RKO (cell line): ENCODE measurements at regions not wholly inside any gene's neighbourhood (a gene's known extent, or its start where the extent isn't known, plus 50 kb on each side); places are given as distances from the start of the nearest gene placed in this dataset.
"Not testable (repeated sequence)": the region's sequence is repeated elsewhere in the genome, so short reads cannot be mapped to it uniquely, and the experiment has no call there.

ENCODE experiments used
- DNase-seq: peaks from one replicate; pipeline ENCODE4 v3.0.0-alpha.2; 2016; ENCODE audit warnings: low spot score

DNA sequence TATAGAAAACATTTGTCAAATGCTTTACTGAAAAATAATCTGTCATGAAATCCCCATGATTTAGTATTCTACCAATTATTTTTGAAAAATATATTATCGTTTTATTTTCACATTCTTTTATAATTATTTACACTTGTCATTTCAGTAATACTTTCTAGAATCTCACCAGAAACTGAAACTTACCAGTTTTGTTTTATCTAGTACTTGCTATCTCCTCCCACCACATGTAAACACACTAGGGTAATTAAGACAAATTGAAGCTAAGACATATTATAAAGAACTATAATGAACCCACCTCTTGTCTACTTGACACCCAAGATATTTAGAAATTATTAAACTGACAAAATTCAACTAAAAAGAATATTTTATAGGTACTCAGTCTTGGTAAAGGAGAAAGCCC lies 51.5 kb upstream of the GRM3 start:
- no peak for DNase-seq

DNA sequence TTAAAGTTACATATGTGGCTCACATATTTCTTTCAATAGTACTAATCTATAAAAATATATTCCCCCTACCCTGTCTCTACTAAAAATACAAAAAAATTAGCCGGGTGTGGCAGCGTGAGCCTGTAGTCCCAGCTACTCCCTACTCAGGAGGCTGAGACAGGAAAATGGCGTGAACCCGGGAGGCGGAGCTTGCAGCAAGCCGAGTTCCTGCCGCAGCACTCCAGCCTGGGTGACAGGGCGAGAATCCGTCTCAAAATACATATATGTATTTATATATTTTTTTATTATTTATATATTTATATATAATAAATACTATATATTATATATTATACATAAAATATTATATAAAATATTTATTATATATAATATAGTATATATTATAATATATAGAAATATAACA lies 69.7 kb upstream of the GRM3 start:
- DNase-seq = no peak

DNA sequence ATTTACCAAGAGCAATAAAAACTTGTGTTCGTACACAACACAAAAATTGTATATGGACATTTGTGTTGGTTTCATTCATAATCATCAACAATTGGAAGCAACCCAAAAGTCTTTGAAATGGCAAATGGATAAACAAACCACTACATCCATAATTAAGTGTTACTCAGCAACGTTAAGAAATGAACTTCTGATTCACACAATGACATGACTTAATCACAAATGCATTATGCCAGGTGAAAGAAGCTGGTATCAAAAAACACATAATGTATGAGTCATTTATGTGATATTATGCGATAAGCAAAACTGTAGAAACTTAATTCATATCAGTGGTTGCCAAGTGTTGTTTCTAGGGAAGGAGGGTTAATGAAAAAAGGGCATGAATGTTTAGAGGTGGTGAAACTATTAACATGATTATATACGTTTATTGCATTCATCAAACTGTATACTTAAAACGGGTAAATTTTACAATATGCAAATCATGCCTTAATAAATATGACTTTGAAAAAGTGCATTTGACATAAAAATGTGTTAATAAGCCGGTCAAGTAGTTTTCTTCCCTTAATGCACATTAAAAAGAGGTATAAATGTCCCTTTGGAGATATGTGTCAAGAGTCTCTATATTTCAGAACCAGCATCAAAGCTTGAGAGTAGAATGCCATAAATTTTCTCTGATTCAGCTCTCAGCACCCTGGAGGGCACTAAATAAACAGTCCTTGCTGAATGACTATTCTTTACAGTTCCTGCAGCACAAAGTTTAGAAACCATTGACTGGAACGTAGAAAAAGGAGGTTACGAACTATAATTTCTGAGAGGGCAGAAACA lies 84.8 kb upstream of the GRM3 start:
- DNase-seq = no peak

DNA sequence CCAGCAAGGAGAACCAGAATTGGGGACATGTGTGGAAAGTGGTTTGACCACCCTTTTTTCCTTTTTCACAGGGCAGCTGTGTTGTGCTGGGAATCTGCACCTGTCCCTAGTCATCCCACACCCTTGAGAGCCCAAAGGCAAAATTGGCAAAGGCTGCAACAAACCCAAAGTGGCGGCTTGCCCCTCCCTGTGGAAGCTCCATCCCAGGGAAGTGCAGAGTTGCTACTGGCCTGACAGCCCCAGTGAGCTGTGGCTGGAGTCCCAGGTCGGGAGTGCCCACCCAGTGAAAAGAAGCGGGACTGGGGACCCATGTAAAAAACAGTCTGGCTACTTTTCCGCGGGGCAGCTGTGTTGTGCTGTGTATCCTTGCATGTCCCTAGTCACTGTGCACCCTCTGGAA lies 109.1 kb upstream of the GRM3 start:
- no peak for DNase-seq

DNA sequence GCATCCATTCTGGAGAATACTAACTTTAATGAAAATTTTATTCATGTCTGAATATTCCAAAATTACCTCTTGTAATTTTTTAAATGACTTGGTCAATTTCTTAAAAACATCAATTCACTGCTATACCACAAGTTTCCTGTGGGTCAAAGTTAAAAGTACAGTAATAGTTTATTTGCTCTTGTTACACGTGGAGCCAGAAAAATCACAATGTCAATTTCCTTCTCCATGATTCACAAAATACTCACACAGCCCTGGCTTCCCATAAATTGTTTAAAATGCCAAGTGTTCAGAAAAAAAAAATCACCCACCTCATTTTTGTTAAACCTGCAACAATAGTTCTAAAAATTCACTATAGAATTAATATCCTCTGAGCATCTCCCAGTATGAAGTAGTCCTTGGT lies 139.5 kb upstream of the GRM3 start:
- no peak for DNase-seq

DNA sequence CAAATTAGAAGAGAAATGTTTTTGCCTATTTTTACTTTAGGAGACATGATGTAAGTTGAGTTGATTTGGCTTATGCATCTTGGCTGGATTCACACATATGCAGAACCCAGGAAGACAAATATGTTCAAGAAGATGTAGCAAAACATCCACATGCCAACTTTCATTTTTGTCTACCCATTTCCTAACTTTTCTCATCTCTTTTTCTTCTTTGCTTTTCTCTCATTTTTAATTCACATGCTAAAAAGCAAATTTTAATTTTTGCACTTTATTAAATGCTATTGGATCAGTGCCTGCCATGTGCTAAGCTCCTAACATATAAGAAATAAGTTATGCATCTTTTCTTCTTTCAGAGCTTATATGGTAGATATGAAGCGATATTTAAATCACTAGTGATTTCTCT lies 143.7 kb upstream of the GRM3 start:
- DNase-seq = no peak

DNA sequence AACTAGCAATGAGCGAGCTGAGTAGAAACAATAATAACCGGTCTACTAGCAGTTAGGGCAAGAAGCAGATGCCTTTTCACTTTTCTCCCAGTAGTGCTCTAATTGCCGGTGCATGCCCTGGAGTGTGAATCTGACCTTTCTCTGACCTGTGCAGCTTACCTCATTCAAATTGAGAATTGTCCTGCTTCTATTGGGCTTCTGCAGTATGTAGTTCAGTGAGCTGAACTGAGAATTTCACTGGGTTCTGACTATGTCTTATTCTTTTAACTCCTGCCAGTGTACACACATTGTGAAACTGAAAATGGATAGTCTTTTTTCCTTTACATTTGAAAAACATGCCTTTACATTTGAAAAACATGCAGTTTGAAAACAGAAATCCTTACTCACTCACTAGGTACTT lies 157.9 kb upstream of the GRM3 start:
- DNase-seq = no peak

DNA sequence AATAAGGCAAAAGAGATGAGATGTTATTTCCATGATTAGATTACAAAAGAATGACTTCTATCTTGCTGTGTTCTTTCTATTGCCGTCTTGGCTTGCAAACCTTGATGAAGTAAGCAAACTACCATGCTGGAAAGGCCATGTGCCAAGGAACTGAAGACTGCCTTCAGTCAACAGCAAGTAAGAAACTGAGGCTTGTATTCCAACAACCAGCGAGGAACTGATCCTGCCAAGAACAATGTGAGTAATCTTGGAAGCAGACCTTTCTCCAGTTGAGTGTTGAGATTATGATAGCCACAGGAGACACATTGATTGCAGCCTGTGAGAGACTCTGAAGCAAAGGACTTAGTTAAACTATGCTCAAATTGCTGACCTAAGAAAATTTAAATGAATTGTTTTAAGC lies 164.6 kb upstream of the GRM3 start:
- DNase-seq = no peak

DNA sequence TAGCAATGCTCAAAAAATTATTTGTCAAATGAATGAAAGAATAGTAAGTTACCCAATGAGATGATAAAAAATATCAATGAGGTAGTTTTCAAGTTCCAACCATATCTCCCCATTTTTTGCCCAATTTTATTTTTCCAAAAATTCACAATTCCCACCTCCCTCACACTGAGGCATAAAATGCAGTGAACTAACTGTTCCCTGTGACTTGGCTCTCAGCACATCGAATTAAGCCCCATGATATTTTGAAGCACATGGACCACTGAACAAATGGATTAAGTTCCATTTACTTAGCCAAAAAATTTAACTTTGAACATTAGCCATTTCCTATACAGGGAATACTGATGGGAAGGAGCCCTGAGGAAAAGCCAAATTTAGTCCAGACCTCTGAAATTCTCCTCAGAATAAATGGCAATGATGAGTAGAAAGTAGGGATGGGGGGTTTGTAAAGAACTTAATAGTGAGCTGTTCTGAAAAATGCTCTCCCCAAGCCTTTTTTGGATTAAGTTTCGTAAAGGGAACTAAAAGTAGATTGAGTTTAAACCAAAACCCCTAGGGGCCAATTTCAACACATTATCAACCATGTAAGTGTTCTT lies 166.3 kb upstream of the GRM3 start:
- no peak for DNase-seq

DNA sequence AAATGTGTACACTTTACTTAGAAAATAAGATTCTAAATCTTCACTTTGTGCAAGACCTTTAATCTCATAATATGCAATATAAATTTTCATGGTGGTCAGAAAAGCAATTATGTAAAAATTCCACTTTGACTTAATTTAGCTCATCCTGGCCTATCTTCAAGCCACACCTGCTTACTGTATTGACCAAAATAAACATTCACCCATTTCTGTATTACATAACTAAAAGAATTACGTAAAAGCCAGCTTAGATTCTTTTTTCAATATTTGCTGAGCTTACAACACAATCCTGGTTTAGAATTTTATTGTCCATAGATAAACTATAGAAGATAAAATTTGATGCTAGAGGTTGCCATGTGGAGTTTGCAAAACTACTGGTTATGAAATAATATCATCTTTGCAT lies 172.9 kb upstream of the GRM3 start:
- DNase-seq = no peak

DNA sequence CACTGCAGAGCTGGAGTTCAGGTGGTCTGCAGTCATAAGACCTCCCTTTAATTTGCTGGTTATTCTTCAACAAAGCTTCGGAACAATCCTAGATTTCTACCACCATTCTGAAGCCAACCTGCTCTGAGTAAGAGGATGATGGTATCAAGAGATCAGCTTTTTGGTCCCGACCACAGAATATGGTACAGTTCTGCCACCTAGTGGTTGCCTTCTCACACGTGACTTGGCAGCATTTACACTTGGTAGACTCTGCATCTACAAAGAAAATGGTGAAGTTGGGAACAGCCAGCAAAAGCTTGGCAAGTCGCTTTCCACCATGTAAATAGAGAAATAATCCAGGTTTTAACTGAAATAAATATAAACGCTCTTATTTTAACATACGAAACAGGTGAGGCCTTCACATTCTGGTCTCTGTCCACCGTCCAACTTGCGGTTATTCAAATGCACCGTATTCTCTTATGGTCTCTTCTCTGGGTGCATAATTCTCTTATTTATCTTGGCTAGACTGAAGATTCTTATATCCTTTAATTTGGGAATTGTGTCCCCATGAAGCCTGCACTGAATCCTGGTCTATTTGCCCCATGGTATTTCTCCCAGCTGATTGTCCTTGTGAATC lies 173.9 kb upstream of the GRM3 start:
- peak; percentile 86 for DNase-seq

DNA sequence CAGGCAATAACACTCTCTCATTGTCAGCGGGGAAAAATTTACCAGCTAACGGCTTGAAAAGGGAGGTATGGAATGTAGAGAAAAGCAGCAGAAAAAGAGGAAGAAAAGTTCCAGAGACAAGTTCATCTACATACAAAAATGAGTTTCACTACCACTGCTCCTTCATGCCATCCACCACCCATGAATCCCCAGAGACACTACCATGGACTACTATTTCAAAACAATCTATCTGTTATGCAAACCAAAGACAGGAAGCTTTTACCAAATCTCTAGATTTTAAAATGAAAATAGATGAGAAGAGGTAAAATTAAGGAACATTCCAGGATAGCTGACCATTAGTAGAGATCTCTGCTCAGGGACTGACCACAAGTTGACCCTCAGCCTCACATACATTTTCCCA lies 189.0 kb upstream of the GRM3 start:
- no peak for DNase-seq

DNA sequence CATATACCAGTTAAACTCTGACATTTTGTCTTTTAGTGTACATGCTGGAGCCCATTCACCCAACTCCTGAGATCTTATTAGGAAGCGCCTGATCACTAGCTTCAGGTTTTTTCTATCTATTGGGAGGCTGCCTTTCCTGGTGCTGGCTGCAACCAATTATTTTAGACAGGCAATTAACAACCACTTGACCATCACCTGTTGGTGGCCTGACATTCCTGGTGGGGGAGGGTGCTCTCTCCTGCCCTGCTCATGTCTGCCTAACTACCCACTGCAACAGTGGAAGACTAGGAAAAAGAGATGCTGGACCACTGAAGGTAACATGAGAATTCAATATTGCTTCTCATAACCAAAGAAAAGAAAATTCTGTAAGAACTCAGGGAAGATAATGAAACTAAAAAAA lies 190.3 kb upstream of the GRM3 start:
- DNase-seq = no peak

DNA sequence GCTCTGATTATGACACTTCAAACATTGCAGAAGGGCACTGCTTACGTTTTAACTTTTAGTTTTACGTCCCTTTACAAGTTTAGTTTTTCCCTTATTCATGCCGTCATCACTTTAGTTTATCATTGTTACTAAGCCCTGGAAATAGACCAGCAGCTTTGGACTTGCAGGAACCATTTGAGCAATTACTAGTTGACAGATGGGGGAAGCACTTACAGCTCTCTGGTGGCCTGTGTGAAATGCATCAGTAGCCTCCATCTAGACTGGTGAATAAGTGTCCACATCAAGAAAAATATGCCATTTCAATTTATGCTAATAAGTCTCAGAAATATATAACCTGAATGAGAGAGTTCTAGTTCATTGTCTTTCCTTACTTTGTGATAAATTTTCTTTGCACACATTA lies 194.9 kb upstream of the GRM3 start:
- no peak for DNase-seq

DNA sequence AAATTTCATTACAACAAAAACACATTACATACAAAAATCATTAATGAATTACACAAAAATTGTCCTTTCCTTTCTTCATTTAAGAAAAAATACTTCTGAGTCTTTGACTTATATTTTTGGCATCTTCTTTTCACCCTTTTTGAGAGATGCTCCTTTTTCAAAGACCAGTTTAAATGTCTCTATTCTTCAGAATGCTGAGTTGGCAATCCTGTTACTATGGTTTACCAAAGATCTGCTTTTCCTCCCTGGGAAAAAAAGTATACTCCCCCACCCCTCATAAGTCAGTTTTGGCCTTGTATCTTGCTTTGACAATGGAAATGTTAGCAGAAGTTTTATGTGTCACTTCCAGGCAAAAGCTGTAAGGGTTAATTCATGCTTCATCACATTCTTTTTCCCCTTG lies 198.4 kb upstream of the GRM3 start:
- no peak for DNase-seq

DNA sequence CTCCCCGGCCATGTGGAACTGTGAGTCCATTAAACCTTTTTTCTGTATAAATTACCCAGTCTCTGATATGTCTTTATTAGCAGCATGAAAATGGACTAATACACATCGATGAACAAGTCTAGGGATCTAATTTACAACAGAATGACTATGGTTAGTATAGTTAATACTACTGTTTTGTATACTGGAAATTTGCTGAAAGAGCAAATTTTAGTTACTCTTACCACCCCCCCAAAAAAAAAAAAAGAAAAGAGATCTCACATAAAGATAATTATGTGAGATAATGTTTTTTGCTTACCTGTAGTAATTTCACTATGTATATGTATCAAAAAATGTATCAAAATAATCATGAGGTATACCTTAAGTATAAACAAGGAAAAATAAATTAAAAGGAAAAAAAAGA lies 199.5 kb upstream of the GRM3 start:
- DNase-seq = no peak

DNA sequence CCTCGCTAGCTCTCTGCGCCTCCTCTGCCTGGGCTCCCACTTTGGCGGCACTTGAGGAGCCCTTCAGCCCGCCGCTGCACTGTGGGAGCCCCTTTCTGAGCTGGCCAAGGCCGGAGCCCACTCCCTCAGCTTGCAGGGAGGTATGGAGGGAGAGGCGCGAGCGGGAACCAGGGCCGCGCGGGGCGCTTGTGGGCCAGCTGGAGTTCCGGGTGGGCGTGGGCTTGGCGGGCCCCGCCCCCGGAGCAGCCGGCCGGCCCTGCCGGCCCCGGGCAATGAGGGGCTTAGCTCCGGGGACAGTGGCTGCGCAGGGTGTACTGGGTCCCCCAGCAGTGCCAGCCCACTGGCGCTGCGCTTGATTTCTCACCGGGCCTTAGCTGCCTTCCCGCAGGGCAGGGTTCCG lies 203.3 kb upstream of the GRM3 start:
- not testable (repeated sequence) for DNase-seq

DNA sequence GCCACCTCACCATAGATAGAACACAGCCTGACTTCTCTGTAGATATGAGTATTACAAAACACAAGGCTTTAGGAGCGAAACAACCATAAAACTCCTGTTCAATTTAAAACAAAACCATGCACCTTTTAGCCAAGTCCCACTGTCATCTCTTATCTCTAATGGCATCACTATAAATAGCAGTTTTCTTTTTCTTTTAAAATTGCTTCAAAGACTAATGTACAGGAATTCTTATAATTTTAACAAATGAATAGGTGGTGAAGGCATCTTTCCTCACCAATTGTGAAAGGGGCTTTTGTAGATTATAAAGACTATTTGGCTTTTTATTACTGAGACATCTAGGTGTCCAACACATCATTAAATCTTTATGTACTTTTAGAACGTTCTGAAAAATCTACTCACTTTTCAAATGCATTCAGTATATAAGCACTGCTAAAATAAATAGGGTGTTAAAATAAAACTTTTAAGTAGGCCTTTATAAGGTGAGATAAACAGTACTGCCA lies 205.7 kb upstream of the GRM3 start:
- DNase-seq = no peak

DNA sequence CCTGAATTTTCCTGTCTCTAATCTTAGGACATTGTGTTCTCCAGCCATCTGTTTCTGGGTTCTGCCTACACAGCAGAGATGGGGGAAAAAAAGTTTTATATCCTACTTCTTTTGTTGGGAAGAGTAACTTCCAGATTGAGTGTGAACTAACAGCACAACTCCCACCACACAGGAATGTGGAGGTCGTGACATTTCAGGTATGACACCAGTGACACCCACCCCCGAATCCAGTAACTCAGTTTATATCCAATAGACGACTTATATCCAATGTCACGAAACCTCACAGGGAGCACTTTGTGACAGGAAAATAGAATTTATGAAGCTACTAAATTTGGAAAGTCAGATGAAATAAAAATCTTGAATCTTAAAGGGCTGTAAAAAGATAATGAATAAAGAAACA lies 211.9 kb upstream of the GRM3 start:
- DNase-seq = no peak

DNA sequence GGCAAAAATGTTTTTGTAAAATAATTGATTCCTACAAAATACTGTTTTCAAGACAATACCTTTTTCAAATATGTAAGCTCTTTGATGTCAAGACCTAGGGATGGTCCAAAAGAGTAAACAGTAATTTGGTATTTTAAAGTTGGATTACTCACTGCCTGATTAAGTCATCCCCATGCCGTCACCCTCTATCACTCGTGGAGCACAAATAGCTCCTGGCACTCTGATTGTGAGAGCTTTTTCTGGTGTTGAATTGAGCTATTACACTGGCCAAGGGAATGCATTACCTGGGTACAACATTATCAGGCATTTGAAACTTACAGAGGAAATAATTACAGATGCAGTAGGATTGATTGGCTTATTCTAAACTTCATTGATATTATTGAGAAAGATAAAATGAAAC lies 231.9 kb upstream of the GRM3 start:
- DNase-seq = no peak

DNA sequence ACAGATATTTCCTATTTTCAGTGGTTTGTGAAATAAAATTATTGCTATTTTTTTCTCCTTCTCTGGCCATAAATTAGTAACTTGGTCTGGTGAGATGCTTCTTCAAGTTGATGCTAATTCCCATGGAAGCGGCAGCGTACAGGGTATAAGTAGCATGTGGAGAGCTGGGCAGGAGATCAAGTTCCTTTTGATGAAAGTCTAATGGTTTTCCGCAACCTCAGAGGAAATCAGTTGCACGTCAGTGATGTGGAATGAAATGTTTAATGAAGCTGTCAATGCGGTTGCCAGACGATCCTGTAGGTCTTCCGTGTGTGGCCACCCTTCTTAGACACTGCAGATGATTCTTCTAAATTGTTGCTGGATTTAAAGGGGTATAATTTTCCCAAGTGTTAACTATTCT lies 236.4 kb upstream of the GRM3 start:
- DNase-seq = no peak

DNA sequence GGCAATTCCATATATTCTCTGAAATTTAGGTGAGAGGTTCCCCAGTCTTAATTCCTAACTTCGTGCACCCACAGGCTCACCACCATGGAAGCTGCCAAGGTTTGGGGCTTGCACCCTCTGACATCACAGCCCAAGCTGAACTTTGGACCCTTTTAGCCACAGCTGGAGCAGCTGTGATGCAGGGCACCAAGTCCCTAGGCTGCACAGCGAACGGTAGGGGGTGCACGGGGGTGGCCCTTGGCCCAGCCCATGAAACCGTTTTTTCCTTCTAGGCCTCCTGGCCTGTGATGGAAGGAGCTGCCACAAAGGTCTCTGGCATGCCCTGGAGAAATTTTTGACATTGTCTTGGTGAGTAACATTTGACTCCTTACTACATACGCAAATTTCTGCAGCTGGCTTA lies 251.9 kb upstream of the GRM3 start:
- no peak for DNase-seq

DNA sequence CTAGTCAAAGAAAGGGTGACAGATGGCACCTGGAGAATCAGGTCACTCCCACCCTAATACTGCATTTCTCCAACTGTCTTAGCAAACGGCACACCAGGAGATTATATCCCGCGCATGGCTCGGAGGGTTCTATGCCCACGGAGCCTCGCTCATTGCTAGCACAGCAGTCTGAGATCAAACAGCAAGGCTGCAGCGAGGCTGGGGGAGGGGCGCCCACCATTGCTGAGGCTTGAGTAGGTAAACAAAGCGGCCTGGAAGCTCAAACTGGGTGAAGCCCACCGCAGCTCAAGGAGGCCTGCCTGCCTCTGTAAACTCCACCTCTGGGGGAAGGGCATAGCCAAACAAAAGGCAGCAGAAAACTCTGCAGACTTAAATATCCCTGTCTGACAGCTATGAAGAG lies 268.1 kb upstream of the GRM3 start:
- not testable (repeated sequence) for DNase-seq

DNA sequence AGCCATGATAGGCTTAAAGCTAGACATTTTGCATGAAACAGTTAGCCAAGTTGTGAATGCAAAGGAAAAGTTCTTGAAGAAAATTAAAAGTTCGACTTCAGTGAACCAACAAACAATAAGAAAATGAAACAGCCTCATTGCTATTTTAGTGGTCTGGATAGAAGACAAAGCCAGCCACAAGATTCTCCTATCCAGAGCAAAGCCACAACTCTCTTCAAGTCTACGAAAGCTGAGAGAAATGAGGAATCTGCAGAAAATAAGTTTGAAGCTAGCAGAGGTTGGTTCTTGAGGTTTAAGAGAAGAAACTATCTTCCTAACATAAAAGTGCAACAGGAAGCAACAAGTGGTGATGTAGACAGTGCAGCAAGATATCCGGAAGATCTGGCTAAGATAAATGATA lies 271.4 kb upstream of the GRM3 start:
- DNase-seq = no peak
